ENCODE measurements at regions not wholly inside any gene's neighbourhood (a gene's known extent, or its start where the extent isn't known, plus 50 kb on each side); places are given as distances from the start of the nearest gene placed in this dataset.

- TF ChIP-seq POLR2A (IDR thresholded peaks at IDR 0.05; ENCODE audit: low read depth, low read length) (no peak), POLR2AphosphoS5 (IDR thresholded peaks at IDR 0.05; ENCODE audit: low read depth, low read length) (no peak), TAF1 (IDR thresholded peaks at IDR 0.05; ENCODE audit: borderline replicate concordance, low read depth, low read length) (no peak)
Measured at GRCh38 chr2:12110074-12110473, 363.6 kb downstream of the LPIN1 start.
